ENCODE measurements at regions not wholly inside any gene's neighbourhood (a gene's known extent, or its start where the extent isn't known, plus 50 kb on each side); places are given as distances from the start of the nearest gene placed in this dataset.

DNA sequence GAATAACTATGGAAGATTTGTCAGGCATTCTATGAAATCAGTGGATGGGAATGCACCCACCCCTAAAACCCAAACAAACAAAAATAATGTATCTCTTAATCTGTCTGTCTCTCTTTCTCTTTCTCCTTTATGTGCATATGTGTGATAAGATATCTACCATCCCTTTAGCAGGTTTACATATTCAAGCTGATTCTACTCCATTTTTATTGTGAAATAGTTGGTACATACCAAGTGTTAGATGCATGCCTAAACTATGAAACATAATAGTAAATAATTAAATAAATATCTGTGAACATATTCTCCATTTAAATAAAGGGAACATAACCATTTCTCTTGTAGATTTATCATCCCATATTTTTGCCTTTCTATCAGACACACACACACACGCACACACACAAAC is 121.8 kb upstream of the PCDH9 start:
- TF ChIP-seq, protein P1, sequence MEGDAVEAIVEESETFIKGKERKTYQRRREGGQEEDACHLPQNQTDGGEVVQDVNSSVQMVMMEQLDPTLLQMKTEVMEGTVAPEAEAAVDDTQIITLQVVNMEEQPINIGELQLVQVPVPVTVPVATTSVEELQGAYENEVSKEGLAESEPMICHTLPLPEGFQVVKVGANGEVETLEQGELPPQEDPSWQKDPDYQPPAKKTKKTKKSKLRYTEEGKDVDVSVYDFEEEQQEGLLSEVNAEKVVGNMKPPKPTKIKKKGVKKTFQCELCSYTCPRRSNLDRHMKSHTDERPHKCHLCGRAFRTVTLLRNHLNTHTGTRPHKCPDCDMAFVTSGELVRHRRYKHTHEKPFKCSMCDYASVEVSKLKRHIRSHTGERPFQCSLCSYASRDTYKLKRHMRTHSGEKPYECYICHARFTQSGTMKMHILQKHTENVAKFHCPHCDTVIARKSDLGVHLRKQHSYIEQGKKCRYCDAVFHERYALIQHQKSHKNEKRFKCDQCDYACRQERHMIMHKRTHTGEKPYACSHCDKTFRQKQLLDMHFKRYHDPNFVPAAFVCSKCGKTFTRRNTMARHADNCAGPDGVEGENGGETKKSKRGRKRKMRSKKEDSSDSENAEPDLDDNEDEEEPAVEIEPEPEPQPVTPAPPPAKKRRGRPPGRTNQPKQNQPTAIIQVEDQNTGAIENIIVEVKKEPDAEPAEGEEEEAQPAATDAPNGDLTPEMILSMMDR (IDR thresholded peaks at IDR 0.05): no peak
- TF ChIP-seq EZH2phosphoT487 (IDR thresholded peaks at IDR 0.05): no peak

Measured in neural progenitor cell (in vitro differentiated cells).